ENCODE measurements at regions not wholly inside any gene's neighbourhood (a gene's known extent, or its start where the extent isn't known, plus 50 kb on each side); places are given as distances from the start of the nearest gene placed in this dataset.
"Not testable (repeated sequence)": the region's sequence is repeated elsewhere in the genome, so short reads cannot be mapped to it uniquely, and the experiment has no call there.

DNA sequence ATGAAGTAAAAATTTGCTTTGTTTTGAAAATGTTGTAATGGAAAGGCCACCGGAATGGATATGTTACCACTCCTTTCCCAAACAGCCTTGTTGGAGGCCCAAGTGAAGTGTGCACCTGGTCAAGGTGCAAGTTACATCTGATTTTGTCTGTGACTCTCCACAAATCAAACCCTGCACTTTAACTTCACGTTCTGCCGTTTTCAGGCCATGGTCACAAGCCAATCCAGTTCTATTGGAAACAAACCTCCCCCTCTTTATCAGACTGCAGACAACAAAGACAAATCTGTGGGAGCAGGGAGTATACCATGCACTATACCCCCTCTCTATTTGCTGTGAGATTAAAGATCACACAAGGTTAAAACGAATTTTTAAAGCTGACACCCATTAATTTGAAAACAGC lies 155.6 kb upstream of the RFC3 start:
- DNase-seq (ENCODE audit: low spot score) = no peak

DNA sequence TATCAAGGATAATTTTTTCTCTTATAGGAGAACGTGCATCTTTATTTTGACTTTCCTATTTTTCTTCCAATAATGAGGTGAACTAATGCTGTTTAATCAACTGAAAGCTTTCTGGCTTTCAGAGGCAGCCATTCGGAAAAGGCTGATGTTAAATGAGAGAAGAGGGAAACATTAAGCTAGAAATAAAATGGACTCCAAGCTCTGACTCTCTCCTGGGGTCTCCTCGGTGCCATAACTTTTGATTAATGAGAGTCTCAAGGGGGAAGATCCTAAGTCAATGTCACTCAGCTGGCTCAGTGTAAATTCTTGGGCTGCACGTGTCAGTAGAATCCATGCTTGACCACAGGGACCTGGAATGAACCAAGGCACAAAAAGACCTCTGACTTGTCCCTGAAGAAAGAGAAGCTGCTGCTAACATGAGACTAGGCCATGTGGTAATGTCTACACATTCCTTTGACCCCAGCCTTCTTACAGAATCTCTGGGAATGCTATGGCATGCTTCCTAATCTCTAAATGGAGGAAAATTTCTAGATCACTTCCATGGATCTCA lies 152.2 kb upstream of the RFC3 start:
- no peak for DNase-seq (ENCODE audit: low spot score)

DNA sequence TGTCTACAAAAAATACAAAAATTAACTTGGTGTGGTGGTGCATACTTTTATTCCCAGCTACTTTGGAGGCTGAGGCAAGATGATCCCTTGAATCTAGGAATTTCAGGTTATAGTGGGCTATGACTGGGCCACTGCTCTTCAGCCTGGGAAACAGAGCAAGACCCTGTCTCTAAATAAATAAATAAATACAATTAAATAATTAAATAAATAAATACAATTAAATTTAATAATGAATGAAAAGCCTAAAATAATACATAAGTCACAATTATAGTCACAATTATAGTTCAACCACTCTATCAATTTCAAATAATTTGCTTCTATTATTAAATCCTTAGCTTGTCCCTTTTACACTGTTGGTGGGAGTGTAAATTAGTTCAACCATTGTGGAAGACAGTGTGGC lies 146.4 kb upstream of the RFC3 start:
- no peak for DNase-seq (ENCODE audit: low spot score)

DNA sequence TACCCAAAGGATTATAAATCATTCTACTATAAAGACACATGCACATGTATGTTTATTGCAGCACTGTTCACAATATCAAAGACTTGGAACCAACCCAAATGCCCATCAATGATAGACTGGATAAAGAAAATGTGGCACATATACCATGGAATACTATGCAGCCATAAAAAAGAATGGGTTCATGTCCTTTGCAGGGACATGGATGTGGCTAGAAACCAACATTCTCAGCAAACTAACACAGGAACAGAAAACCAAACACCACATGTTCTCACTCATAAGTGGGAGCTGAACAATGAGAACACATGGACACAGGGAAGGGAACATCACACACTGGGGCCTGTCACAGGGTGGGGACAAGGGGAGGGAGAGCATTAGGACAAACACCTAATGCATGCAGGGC lies 145.9 kb upstream of the RFC3 start:
- DNase-seq (ENCODE audit: low spot score) = not testable (repeated sequence)

DNA sequence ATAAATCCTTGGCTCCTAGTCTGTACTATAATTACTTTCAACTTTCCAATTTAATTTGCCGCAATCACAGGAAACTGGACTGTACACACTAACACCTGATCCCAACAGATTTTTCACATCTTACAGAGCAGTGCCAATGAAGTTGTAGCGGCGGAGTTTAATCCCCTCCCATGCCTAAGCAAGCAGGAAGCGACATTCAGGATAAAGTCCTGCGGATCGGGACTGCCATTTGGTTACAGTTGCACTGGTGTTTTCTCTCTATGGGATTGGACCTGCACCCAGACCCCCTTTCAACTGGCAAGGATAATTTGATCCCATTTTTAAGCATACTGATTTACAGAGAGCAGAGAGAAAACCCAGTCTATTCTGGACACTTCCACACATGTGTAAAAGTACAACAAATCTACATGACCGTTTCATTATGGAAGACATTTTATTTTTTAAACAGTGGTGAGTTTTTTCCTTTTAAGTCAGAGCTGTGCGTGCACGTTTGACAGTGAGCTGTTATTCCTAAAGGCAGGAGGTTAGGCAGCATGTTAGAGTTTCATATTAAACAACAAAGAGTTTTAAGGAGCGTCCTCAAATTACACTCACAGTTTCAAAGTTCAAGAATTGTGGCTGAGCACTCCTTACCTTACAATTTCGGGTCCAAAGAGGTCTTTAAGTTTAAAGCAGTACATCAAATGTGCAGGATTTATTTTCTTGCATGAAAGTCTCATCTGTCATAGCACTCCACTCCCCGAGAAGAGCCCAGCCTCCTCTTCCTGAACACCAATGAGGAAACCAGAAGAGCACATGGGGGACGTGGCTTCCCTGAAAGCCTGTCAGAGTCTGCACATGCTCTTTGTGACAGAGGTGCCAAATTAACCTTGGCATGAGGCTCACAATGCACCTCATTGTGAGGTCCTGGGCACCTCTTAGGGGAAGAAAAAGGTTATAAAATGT lies 141.6 kb upstream of the RFC3 start:
- DNase-seq (ENCODE audit: low spot score) = peak; percentile 57

DNA sequence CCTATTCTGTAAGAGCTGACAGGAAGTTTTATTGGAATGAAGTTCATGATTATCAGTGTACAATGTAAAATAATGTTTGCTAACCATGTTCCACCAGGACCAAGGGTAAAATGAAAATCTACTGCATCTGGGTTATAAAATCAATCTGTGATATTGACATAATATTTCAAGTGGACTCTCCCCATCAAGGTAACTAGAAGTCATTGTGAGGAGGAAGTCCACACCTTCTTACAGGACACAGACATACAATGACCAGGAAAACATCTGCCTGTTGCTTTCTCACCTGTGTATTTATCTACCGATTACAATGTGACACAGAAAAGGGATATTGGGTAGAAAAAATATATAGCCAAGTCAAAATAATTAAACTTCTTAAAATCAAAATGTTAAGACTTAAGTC lies 140.7 kb upstream of the RFC3 start:
- no peak for DNase-seq (ENCODE audit: low spot score)

DNA sequence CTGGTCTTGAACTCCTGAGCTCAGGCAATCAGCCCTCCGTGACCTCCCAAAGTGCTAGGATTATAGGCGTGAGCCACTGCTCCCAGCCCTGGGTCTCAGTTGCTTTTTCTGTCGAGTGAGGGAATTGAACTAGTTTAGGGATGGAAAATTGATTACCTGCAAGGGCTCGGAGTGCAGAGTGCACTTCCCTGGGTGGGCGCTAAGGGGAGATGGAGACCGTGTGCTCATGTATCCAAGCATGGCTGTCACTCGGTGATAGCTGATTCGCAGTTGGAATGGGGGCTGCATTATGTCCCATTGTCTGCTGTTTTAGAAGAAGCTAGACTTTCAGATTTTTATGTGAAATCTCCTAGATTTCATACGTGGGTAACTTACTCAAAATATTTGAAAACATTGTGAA lies 139.9 kb upstream of the RFC3 start:
- DNase-seq (ENCODE audit: low spot score) = peak; percentile 23

DNA sequence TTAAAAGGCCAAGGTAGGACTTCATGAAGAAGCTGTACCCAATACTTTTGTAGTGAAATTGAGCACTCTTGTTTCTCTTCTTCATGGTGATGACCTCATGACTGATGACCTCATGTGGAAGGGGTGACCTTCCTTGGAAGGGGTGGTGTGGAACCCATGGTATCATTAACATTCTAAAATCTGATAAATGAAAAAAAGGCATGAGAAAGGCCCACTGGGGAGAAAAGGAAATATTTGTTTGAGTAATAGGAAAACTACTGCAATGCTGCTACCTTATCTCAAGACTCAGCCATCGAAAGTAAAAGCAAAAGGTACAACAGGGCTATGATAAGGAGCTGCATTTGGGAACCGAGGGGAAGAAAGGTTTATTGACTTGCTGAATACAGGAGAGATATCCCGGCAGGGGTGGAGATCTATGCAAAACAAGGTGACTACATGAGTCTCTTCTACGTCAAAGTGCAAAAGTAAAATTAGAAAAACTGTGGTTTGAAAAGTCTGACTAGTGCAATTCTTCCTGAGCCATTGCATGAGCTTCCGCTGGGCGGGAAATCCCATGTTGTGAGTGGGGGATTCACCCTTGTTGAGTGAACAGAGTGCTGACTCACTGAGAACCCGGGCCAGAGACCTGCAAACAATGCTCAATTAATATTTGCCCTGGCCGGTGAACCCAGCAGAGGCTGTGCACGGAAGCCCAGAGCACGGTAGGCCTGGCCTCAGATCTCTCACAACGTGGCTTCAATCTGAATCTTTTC lies 138.9 kb upstream of the RFC3 start:
- peak; percentile 83 for DNase-seq (ENCODE audit: low spot score)

DNA sequence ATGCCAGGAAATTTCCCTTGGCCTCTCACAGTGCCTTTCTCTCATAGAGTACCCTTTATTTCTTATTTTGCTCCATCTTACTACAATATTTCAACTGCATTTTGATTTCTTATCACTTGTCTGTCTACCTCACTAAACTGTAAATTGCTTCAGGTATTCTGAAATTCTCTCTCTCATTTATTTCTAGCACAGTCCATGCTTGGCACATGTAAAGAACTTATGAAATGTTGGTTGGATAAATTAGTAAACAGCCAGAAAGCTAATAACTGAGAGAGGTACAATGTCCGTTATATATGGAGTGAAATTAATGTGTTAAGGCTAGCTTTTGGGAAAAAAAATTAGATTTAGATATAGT lies 138.3 kb upstream of the RFC3 start:
- DNase-seq (ENCODE audit: low spot score) = no peak

DNA sequence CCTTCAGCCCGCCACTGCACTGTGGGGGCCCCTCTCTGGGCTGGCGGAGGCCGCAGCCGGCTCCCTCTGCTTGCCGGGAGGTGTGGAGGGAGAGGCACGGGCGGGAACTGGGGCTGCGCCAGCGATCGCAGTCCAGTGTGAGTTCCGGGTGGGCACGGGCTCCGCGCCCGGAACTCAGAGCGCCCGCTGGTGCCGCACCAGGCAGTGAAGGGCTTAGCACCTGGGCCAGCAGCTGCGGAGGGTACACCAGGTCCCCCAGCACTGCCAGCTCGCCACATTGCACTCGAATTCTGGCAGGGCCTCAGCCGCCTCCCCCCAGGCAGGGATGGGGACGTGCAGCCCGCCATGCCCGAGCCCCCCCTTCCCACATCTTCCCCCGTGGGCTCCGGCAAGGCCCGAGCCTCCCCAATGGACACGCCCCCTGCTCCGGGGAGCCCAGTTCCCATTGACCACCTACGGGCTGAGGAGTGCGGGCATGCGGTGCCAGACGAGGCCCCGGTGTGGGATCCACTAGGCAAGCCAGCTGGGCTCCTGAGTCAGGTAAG lies 135.9 kb upstream of the RFC3 start:
- DNase-seq (ENCODE audit: low spot score) = no peak

DNA sequence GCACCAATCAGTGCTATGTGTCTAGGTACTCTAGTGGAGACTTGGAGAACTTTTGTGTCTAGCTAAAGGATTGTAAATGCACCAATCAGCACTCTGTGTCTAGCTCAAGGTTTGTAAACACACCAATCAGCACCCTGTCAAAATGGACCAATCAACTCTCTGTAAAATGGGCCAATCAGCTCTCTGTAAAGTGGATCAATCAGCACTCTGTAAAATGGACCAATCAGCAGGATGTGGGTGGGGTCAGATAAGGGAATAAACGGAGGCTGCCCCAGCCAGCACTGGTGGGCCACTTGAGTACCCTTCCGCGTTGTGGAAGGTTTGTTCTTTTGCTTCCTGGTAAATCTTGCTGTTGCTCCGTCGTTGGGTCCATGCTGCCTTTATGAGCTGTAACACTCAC lies 135.3 kb upstream of the RFC3 start:
- not testable (repeated sequence) for DNase-seq (ENCODE audit: low spot score)

DNA sequence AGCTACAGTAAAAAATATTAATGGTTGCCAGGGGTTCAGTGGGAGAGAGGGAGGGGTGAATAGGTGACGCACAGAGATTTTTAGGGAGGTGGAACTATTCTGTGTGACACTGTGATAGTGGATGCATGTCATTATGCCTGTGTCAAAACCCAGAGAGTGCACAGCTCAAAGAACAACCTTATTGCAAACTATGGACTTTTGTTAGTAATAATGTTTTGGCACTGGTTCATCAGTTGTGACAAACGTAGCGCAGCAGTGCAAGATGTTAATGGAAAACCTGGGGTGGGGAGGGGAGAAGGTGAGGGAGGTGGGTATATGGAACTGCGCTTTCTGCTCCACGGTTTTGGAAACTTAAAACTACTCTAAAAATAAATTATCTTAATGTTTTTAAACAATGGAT lies 134.6 kb upstream of the RFC3 start:
- DNase-seq (ENCODE audit: low spot score) = no peak

DNA sequence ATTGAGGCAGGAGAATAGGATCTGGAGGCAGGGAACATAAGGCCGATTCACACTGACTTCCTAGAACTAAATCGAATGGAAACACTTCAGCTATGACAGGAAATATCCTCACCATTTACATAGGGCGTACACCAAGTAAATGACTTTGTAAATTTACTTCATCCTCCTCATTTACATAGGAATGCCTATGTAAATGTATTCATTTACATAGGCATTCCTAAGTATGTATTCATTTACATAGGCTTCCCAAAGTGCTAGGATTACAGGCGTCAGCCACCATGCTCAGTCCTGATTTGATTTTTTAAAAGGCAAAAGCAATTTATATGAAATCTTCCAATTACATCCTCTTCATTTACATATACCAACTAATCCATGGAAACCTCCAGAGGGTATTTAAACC lies 133.1 kb upstream of the RFC3 start:
- DNase-seq (ENCODE audit: low spot score) = no peak

DNA sequence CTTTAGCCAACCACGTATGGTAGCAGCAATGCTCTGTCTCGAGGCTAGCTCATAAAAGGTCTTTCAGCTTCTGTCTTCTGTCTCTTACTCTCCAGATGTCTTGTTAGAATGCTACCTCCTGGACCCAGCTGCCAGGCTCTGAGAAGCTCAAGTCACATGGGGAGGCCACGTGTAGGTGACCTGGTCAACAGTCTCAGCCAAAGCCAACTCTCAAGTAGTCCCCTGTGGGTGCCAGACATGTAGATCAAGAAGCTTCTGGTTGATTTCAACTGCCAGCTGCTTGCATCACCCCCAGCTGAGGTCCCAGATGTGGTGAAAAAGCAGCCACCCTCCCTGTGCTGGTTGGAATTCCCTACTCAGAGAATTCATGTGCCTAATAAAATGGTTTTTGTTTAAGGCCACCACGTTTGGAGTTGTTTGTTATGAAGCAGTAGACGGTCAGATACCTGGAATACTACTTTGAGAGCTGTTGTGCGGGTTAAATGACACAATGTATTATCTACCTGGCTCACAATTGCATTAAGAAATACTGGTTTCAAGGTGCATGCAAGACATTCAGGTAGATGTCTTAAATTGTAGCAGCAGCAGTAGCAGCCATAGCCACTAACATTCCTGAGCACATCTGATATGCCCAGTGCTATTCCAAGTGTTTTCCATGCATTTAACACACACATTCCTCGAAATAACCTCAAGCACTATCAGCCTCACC lies 131.0 kb upstream of the RFC3 start:
- DNase-seq (ENCODE audit: low spot score) = no peak

DNA sequence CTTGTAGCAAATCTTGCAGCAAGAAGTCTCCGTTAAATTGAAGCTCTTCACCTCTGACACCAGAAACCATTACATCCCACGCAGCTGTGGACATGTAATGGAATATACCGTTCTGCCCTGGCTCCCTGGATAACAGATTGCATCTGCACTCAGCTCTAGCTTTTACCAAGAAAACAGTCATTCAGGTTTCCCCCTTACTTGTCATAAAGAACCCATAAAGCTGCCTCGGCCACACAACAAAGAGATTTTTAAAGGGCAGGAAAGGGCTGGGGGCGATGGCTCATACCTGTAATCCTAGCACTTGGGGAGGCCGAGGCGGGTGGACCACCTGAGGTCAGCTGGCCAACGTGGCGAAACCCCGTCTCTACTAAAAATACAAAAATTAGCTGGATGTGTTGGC lies 127.6 kb upstream of the RFC3 start:
- no peak for DNase-seq (ENCODE audit: low spot score)

DNA sequence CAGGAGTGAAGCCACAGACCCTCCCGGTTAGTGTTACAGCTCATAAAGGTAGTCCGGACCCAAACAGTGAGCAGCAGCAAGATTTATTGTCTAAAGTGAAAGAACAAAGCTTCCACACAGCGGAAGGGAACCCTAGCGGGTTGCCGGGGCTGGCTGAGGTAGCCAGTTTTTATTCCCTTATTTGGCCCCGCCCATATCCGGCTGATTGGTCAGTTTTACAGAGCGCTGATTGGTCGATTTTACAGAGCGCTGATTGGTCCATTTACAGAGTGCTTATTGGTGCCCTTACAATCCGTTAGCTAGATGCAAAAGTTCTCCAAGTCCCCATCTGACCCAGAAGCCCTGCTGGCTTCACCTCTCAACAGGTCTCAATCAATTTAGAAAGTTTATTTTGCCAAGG lies 126.0 kb upstream of the RFC3 start:
- DNase-seq (ENCODE audit: low spot score) = no peak

DNA sequence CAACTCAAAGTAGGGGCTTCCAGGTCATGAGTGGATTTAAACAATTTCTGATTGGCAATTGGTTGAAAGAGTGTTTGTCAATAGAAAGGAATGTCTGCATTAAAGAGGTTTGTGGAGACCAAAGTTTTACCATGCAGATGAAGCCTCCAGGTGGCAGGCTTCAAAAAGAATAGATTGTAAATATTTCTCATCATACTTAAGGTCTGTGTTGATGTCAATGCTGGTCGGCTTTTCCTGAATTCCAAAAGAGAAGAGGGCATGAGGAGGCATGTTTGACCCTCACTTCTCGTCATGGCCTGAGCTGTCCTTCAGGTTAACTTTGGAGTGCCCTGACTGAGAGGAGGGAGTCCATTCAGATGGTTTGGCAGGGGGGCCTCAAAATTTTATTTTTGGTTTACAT lies 125.4 kb upstream of the RFC3 start:
- no peak for DNase-seq (ENCODE audit: low spot score)

DNA sequence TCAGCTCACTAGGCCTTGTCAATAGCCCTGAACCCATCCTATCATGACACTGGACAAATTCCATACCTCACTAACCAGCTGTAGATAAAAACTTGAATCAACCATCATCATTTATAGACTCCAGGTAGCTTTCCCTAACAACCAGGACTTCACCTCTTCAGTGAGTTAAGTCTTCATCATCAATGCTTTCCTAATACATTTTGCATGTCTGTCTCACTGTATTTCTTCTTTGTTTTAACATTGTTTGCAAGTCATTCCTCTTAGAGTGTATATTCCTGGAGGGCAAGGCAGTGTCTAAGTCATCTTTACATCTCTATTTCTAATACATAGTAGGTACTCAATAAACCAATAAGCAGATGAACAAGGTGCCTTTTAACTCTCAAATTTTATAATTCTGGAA lies 123.4 kb upstream of the RFC3 start:
- DNase-seq (ENCODE audit: low spot score) = no peak

DNA sequence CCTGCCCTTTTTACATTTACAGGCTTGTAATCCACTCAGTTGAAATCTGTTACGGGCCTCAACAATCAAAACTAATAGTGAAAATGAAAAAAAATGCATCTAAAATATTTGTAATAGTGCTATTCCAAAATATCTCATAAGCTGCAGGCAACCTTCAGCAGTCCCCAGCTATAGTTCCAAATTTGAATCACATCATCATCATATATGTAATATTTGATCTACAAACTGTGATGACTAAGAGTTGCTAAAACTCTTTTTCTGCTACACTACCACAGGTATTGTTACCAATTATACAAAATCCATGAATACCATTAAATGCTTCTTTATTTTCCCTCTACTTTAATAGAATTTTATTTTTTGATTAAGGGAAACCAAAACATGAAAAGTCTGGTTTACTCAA lies 121.4 kb upstream of the RFC3 start:
- no peak for DNase-seq (ENCODE audit: low spot score)

DNA sequence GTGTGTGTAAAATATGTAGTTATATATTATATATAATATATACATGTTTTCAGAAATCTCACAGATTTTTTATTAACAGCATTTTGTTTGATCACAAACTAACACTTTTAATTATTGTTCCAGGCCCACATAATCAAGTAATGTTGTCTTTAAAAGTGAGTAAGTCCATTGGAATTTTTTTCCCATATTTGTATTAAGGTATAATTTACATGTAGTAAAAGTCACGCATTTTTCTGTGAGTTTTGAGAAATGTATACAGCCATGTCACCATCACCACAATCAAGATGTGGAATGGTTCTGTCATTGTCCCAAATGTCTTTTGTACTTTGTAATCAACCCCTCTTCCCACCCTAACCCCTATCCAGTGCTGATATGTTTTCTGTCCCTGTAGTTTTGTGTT lies 120.0 kb upstream of the RFC3 start:
- DNase-seq (ENCODE audit: low spot score) = no peak

DNA sequence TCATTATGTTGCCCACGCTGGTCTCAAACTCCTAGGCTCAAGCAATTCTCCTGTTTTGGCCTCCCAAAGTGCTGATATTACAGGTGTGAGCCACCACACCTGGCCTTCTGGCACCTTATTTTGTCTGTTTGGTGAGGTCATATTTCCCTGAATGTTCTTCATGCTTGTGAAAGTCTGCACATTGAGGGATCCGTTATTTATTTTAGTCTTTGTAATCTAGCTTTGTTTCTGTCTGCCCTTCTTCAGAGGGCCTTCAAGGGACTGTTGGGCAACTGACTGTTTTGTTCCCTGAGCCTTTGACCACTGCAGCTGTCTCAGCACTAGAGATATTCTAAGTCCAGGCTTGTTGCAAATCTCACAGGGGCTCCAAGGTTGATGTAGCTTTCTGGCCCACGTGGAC lies 110.5 kb upstream of the RFC3 start:
- DNase-seq (ENCODE audit: low spot score) = no peak

DNA sequence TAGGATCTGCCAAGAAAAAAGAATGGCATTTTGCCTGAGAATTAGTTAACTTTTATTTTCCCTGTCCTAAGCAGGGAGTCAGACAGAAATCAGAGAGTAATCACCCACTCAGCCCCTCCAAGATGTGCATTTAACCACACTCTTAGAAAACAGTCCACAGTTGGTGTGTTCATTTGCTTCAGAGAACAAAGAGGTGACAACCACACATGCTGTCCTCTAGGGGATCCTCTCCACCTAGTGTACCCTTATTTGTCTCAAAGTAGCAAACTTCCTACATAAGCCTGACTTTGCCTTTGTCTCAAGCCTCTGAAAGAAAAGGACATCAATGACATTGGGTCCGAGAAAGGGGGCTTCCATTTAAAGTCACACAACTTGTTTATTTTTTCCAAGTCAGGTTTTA lies 107.0 kb upstream of the RFC3 start:
- no peak for DNase-seq (ENCODE audit: low spot score)

Measured in HuH-7 (cell line).